Mucosa of stomach (tissue), 1 donor: ENCODE measurements at regions not wholly inside any gene's neighbourhood (a gene's known extent, or its start where the extent isn't known, plus 50 kb on each side); places are given as distances from the start of the nearest gene placed in this dataset.

ENCODE experiments used
- H3K27me3 ChIP-seq: one replicate; pipeline ENCODE4 v1.7.0; 2013; ENCODE audit warnings: mild to moderate bottlenecking, low read length; ENCODE audit not compliant: control insufficient read depth, insufficient read depth
- H3K36me3 ChIP-seq: one replicate; pipeline ENCODE4 v1.7.0; 2013; ENCODE audit warnings: low read length; ENCODE audit not compliant: control insufficient read depth, insufficient read depth
- H3K4me1 ChIP-seq: one replicate; pipeline ENCODE4 v1.7.0; 2013; ENCODE audit warnings: mild to moderate bottlenecking, low read length; ENCODE audit not compliant: control insufficient read depth, insufficient read depth
- H3K4me3 ChIP-seq: one replicate; pipeline ENCODE4 v1.7.0; 2013; ENCODE audit warnings: low read length
- H3K9ac ChIP-seq: one replicate; pipeline ENCODE4 v1.7.0; 2013; ENCODE audit warnings: mild to moderate bottlenecking, low read length, moderate library complexity
- H3K9me3 ChIP-seq: one replicate; pipeline ENCODE4 v1.7.0; 2013; ENCODE audit warnings: mild to moderate bottlenecking, low read length, moderate library complexity; ENCODE audit not compliant: control insufficient read depth
- donor health status: Pancreatic carcinoma.

GRCh38 chr11:16454289-16454863 lies 98.0 kb upstream of the SOX6 start:
- Histone ChIP-seq H3K27me3 (no peaks in the 10 kb centered on the region), H3K4me1 (no peaks in the 10 kb centered on the region), H3K9ac (no peak overlapping the region), H3K36me3 (no peaks in the 10 kb centered on the region), H3K9me3 (no peaks in the 10 kb centered on the region), H3K4me3 (no peak overlapping the region)

- Histone ChIP-seq H3K4me3 (no peak overlapping the region), H3K9ac (no peak overlapping the region)
These were observed 91.9 kb upstream of the SOX6 start for GRCh38 chr11:16448123-16448717.

GRCh38 chr11:16441461-16441860 lies 85.1 kb upstream of the SOX6 start:
- Histone ChIP-seq H3K27me3 (no peaks in the 10 kb centered on the region), H3K9ac (no peak overlapping the region), H3K36me3 (no peaks in the 10 kb centered on the region), H3K4me3 (no peak overlapping the region), H3K9me3 (no peaks in the 10 kb centered on the region), H3K4me1 (no peaks in the 10 kb centered on the region)

More at GRCh38 chr11:16448123-16448717, 91.9 kb upstream of the SOX6 start:
- no peaks in the 10 kb centered on the region for H3K9me3 ChIP-seq
- no peaks in the 10 kb centered on the region for H3K36me3 ChIP-seq
- no peaks in the 10 kb centered on the region for H3K4me1 ChIP-seq
- no peaks in the 10 kb centered on the region for H3K27me3 ChIP-seq

GRCh38 chr11:16440136-16440535 lies 83.8 kb upstream of the SOX6 start:
- Histone ChIP-seq H3K36me3 (no peaks in the 10 kb centered on the region), H3K4me1 (no peaks in the 10 kb centered on the region), H3K27me3 (no peaks in the 10 kb centered on the region), H3K4me3 (no peak overlapping the region), H3K9ac (no peak overlapping the region), H3K9me3 (no peaks in the 10 kb centered on the region)

- H3K36me3 ChIP-seq = no peaks in the 10 kb centered on the region
- no peaks in the 10 kb centered on the region for H3K9me3 ChIP-seq
- H3K4me1 ChIP-seq = no peaks in the 10 kb centered on the region
- no peak overlapping the region for H3K9ac ChIP-seq
- no peak overlapping the region for H3K4me3 ChIP-seq
- no peaks in the 10 kb centered on the region for H3K27me3 ChIP-seq
These were observed 77.7 kb upstream of the SOX6 start for GRCh38 chr11:16434036-16434435.

GRCh38 chr11:16430674-16431073 lies 74.3 kb upstream of the SOX6 start:
- H3K9me3 ChIP-seq = no peaks in the 10 kb centered on the region
- H3K4me3 ChIP-seq = no peak overlapping the region
- H3K4me1 ChIP-seq = no peaks in the 10 kb centered on the region
- no peaks in the 10 kb centered on the region for H3K36me3 ChIP-seq
- H3K27me3 ChIP-seq = no peaks in the 10 kb centered on the region
- no peak overlapping the region for H3K9ac ChIP-seq

GRCh38 chr11:16421826-16422225 lies 65.5 kb upstream of the SOX6 start:
- no peaks in the 10 kb centered on the region for H3K9me3 ChIP-seq
- no peaks in the 10 kb centered on the region for H3K27me3 ChIP-seq
- no peak overlapping the region for H3K9ac ChIP-seq
- H3K4me1 ChIP-seq = no peaks in the 10 kb centered on the region
- H3K36me3 ChIP-seq = no peaks in the 10 kb centered on the region
- no peak overlapping the region for H3K4me3 ChIP-seq

- Histone ChIP-seq H3K4me1 (no peaks in the 10 kb centered on the region), H3K27me3 (no peaks in the 10 kb centered on the region), H3K4me3 (no peak overlapping the region), H3K36me3 (no peaks in the 10 kb centered on the region), H3K9me3 (no peaks in the 10 kb centered on the region), H3K9ac (no peak overlapping the region)
These were observed 62.2 kb upstream of the SOX6 start for GRCh38 chr11:16418428-16419097.

GRCh38 chr11:16412525-16413172 lies 56.3 kb upstream of the SOX6 start:
- H3K9ac ChIP-seq = no peak overlapping the region
- H3K36me3 ChIP-seq = no peaks in the 10 kb centered on the region
- H3K9me3 ChIP-seq = no peaks in the 10 kb centered on the region
- no peaks in the 10 kb centered on the region for H3K27me3 ChIP-seq
- H3K4me1 ChIP-seq = no peaks in the 10 kb centered on the region
- H3K4me3 ChIP-seq = no peak overlapping the region

- Histone ChIP-seq H3K4me3 (no peak overlapping the region), H3K9me3 (no peaks in the 10 kb centered on the region), H3K4me1 (no peaks in the 10 kb centered on the region)
These were observed 54.1 kb upstream of the SOX6 start for GRCh38 chr11:16410479-16410878.

GRCh38 chr11:16408619-16409018 lies 52.3 kb upstream of the SOX6 start:
- Histone ChIP-seq H3K27me3 (no peaks in the 10 kb centered on the region), H3K4me3 (no peak overlapping the region), H3K9ac (no peak overlapping the region), H3K36me3 (no peaks in the 10 kb centered on the region), H3K4me1 (no peaks in the 10 kb centered on the region), H3K9me3 (no peaks in the 10 kb centered on the region)

More at GRCh38 chr11:16410479-16410878, 54.1 kb upstream of the SOX6 start:
- Histone ChIP-seq H3K9ac (no peak overlapping the region), H3K36me3 (no peaks in the 10 kb centered on the region), H3K27me3 (no peaks in the 10 kb centered on the region)

- Histone ChIP-seq H3K4me3 (no peak overlapping the region), H3K36me3 (no peaks in the 10 kb centered on the region), H3K9ac (no peak overlapping the region), H3K4me1 (no peaks in the 10 kb centered on the region), H3K27me3 (no peaks in the 10 kb centered on the region), H3K9me3 (no peaks in the 10 kb centered on the region)
These were observed 49.9 kb upstream of the SOX6 start for GRCh38 chr11:16406226-16406625.
